H1 (cell line): ENCODE measurements at regions not wholly inside any gene's neighbourhood (a gene's known extent, or its start where the extent isn't known, plus 50 kb on each side); places are given as distances from the start of the nearest gene placed in this dataset.

ENCODE experiments used
- CTCF ChIA-PET: fragments of 300-600 bp; sonication (Branson Sonifier 250); formaldehyde crosslinking; loops from one replicate; lab custom pipeline; 2021; ENCODE audit not compliant: partially characterized antibody; lab: Charles Lee
- POLR2A ChIA-PET: fragments of 300-600 bp; sonication (Branson Sonifier 250); formaldehyde crosslinking; loops from one replicate; lab custom pipeline; 2021; ENCODE audit warnings: inconsistent platforms; ENCODE audit not compliant: partially characterized antibody; lab: Charles Lee
- DNase-seq, 2 experiments: peaks; one replicate each; pipeline versions ENCODE4 v3.0.0 to v3.0.0-alpha.2; 2010 to 2022; ENCODE audit warnings: low spot score in 2 of 2, low read depth in 1 of 2, mixed read lengths in 1 of 2
- FAIRE-seq: peaks from 2 replicates; lab custom pipeline; 2011; peaks lifted over from hg19 to GRCh38; lab: Jason Lieb, UNC
- H2AFZ ChIP-seq: 2 replicates; pipeline ENCODE4 v1.8.1; 2012; ENCODE audit warnings: low read length, inconsistent platforms
- H2AK5ac ChIP-seq: 2 replicates; pipeline ENCODE4 v1.6.1; 2013; ENCODE audit warnings: low read depth, low read length
- H2BK120ac ChIP-seq: replicated peaks from 2 replicates; pipeline ENCODE3; 2013; ENCODE audit warnings: low read depth, low read length, inconsistent platforms
- H2BK12ac ChIP-seq: 2 replicates; pipeline ENCODE4 v1.6.1; 2013; ENCODE audit warnings: low read depth, low read length
- H2BK15ac ChIP-seq: 2 replicates; pipeline ENCODE4 v1.6.1; 2013; ENCODE audit warnings: low read length
- H2BK20ac ChIP-seq: 2 replicates; pipeline ENCODE4 v1.6.1; 2013; ENCODE audit warnings: low read length
- H2BK5ac ChIP-seq: 2 replicates; pipeline ENCODE4 v1.6.1; 2013; ENCODE audit warnings: low read depth, low read length
- H3K14ac ChIP-seq: 2 replicates; pipeline ENCODE4 v1.6.1; 2013; ENCODE audit warnings: inconsistent platforms; ENCODE audit not compliant: insufficient read length
- H3K18ac ChIP-seq: 2 replicates; pipeline ENCODE4 v1.6.1; 2013; ENCODE audit warnings: low read length; ENCODE audit errors: extremely low read depth
- H3K23ac ChIP-seq: 2 replicates; pipeline ENCODE4 v1.6.1; 2013; ENCODE audit warnings: inconsistent platforms; ENCODE audit not compliant: insufficient read length
- H3K23me2 ChIP-seq: 2 replicates; pipeline ENCODE4 v1.6.1; 2013; ENCODE audit warnings: low read depth, low read length
- H3K27ac ChIP-seq: 2 replicates; pipeline ENCODE4 v1.6.1; 2011; ENCODE audit warnings: low read depth, low read length, inconsistent platforms
- H3K27me3 ChIP-seq, 4 experiments: replicated peaks in 1 of 4; 1 replicate in 1 of 4; 2 replicates in 3 of 4; pipeline versions ENCODE4 v1.6.1 to v1.8.1; 2011 to 2013; ENCODE audit warnings: low read length in 3 of 4, mild to moderate bottlenecking in 3 of 4, inconsistent platforms in 2 of 4, mixed read lengths in 2 of 4, moderate library complexity in 1 of 4; ENCODE audit not compliant: control insufficient read depth in 3 of 4, insufficient read depth in 3 of 4; ENCODE audit errors: extremely low read depth in 1 of 4
- H3K36me3 ChIP-seq, 4 experiments: 2 replicates each; pipeline versions ENCODE4 v1.6.1 to v1.8.1; 2011 to 2013; ENCODE audit warnings: mild to moderate bottlenecking in 4 of 4, low read length in 3 of 4, moderate library complexity in 2 of 4, control low read depth in 1 of 4, inconsistent platforms in 1 of 4; ENCODE audit not compliant: insufficient read depth in 4 of 4, control insufficient read depth in 2 of 4
- H3K4ac ChIP-seq: replicated peaks from 2 replicates; pipeline ENCODE3; 2013; ENCODE audit warnings: low read length, low read depth, mixed read lengths, inconsistent platforms; ENCODE audit not compliant: insufficient read length
- H3K4me1 ChIP-seq, 4 experiments: replicated peaks in 1 of 4; 1 replicate in 1 of 4; 2 replicates in 3 of 4; pipeline versions ENCODE4 v1.6.1 to v1.8.1; 2011 to 2013; ENCODE audit warnings: low read length in 3 of 4, inconsistent platforms in 2 of 4, mixed read lengths in 1 of 4; ENCODE audit not compliant: insufficient read depth in 4 of 4, control insufficient read depth in 3 of 4
- H3K4me2 ChIP-seq, 2 experiments: 2 replicates each; pipeline versions ENCODE4 v1.6.1 to v1.8.1; 2011 to 2013; ENCODE audit warnings: low read depth in 2 of 2, low read length in 2 of 2, control low read depth in 1 of 2, inconsistent platforms in 1 of 2, mild to moderate bottlenecking in 1 of 2; ENCODE audit not compliant: insufficient read depth in 1 of 2
- H3K4me3 ChIP-seq, 4 experiments: fragments of 200-600, 300-600 bp in 1 of 4; sonication (generic), shearing (Covaris generic), sonication (Bioruptor Twin) in 1 of 4; 2 replicates each; pipeline versions ENCODE4 v1.5.1 to v1.8.1; 2011 to 2016; ENCODE audit warnings: low read length in 4 of 4, low read depth in 3 of 4, control low read depth in 2 of 4, inconsistent platforms in 2 of 4, mild to moderate bottlenecking in 2 of 4, mixed read lengths in 1 of 4, moderate library complexity in 1 of 4; ENCODE audit not compliant: insufficient read depth in 2 of 4; ENCODE audit errors: extremely low read depth in 1 of 4
- H3K56ac ChIP-seq: replicated peaks from 2 replicates; pipeline ENCODE3; 2013; ENCODE audit warnings: low read depth, mild to moderate bottlenecking, mixed read lengths, low read length, inconsistent platforms; ENCODE audit not compliant: insufficient read length
- H3K79me1 ChIP-seq: 2 replicates; pipeline ENCODE4 v1.6.1; 2013; ENCODE audit warnings: low read depth, low read length, control low read depth
- H3K79me2 ChIP-seq, 2 experiments: 2 replicates each; pipeline versions ENCODE4 v1.6.1 to v1.8.1; 2012 to 2013; ENCODE audit warnings: low read length in 2 of 2, mild to moderate bottlenecking in 2 of 2, inconsistent platforms in 1 of 2; ENCODE audit not compliant: insufficient read depth in 2 of 2, control insufficient read depth in 1 of 2
- H3K9ac ChIP-seq, 4 experiments: replicated peaks in 1 of 4; 1 replicate in 1 of 4; 2 replicates in 3 of 4; pipeline versions ENCODE4 v1.6.1 to v1.8.1; 2011 to 2013; ENCODE audit warnings: low read depth in 3 of 4, low read length in 3 of 4, control low read depth in 2 of 4, mild to moderate bottlenecking in 2 of 4, moderate library complexity in 2 of 4, inconsistent platforms in 1 of 4; ENCODE audit errors: extremely low read depth in 1 of 4
- H3K9me3 ChIP-seq, 2 experiments: 2 replicates each; pipeline versions ENCODE4 v1.6.1 to v1.8.1; 2012 to 2013; ENCODE audit warnings: mild to moderate bottlenecking in 2 of 2, moderate library complexity in 2 of 2, control low read depth in 1 of 2, inconsistent platforms in 1 of 2, low read depth in 1 of 2, low read length in 1 of 2, mixed read lengths in 1 of 2; ENCODE audit not compliant: insufficient read depth in 2 of 2
- H4K20me1 ChIP-seq, 2 experiments: replicated peaks in 1 of 2; 2 replicates each; pipeline versions ENCODE3 to v1.8.1; 2011 to 2013; ENCODE audit warnings: inconsistent platforms in 2 of 2, low read length in 2 of 2, mild to moderate bottlenecking in 1 of 2; ENCODE audit not compliant: insufficient read depth in 2 of 2, control insufficient read depth in 1 of 2
- H4K5ac ChIP-seq: 2 replicates; pipeline ENCODE4 v1.6.1; 2013; ENCODE audit warnings: low read length, low read depth, mixed read lengths, inconsistent platforms; ENCODE audit not compliant: insufficient read length
- H4K8ac ChIP-seq: 2 replicates; pipeline ENCODE4 v1.8.0; 2013; ENCODE audit warnings: mild to moderate bottlenecking, moderate library complexity, low read length, inconsistent platforms; ENCODE audit not compliant: insufficient read depth; ENCODE audit errors: extremely low read depth
- H4K91ac ChIP-seq: replicated peaks from 2 replicates; pipeline ENCODE3; 2013; ENCODE audit warnings: low read length, mixed read lengths, inconsistent platforms; ENCODE audit not compliant: insufficient read length
- BCL11A ChIP-seq, 2 experiments: IDR thresholded peaks; one replicate each; pipeline ENCODE4 v1.6.1; 2011; ENCODE audit warnings: low read depth in 2 of 2, low read length in 2 of 2, mild to moderate bottlenecking in 2 of 2
- EP300 ChIP-seq, 2 experiments: IDR thresholded peaks; 1 replicate in 1 of 2; 2 replicates in 1 of 2; pipeline ENCODE4 v1.6.1; 2011 to 2012; ENCODE audit warnings: low read depth in 2 of 2, low read length in 2 of 2, mild to moderate bottlenecking in 2 of 2, borderline replicate concordance in 1 of 2, inconsistent platforms in 1 of 2, moderate library complexity in 1 of 2
- KDM1A ChIP-seq: fragments of 200-600, 300-600 bp; sonication (generic); IDR thresholded peaks from 2 replicates; pipeline ENCODE4 v1.7.1; 2016; ENCODE audit warnings: mild to moderate bottlenecking, low read length, borderline replicate concordance
- POLR2A ChIP-seq, 2 experiments: IDR thresholded peaks; 1 replicate in 1 of 2; 2 replicates in 1 of 2; pipeline ENCODE4 v1.6.1; 2011; ENCODE audit warnings: low read depth in 2 of 2, low read length in 2 of 2, mild to moderate bottlenecking in 2 of 2; ENCODE audit errors: control extremely low read depth in 1 of 2
- SAP30 ChIP-seq: fragments of 300-600 bp; sonication (generic); IDR thresholded peaks from 2 replicates; pipeline ENCODE4 v1.7.1; 2012; ENCODE audit warnings: low read length, moderate library complexity, mild to moderate bottlenecking, inconsistent platforms; ENCODE audit not compliant: insufficient read depth, insufficient replicate concordance
- SIX5 ChIP-seq: IDR thresholded peaks from 2 replicates; pipeline ENCODE4 v1.6.1; 2011; ENCODE audit warnings: mild to moderate bottlenecking, low read depth, low read length
- SRF ChIP-seq: IDR thresholded peaks from 2 replicates; pipeline ENCODE4 v1.6.1; 2011; ENCODE audit warnings: mild to moderate bottlenecking, low read depth, low read length, moderate library complexity
- TAF1 ChIP-seq: IDR thresholded peaks from 2 replicates; pipeline ENCODE4 v1.6.1; 2011; ENCODE audit warnings: mild to moderate bottlenecking, low read depth, low read length
- TCF12 ChIP-seq: IDR thresholded peaks from 2 replicates; pipeline ENCODE4 v1.6.1; 2011; ENCODE audit warnings: low read depth, mild to moderate bottlenecking, low read length
- WGBS, 2 experiments: shearing (Covaris generic) in 1 of 2; methylation state at CpG; one replicate each; pipeline versions ENCODE4 v1.1.6 to v1.1.7; 2013 to 2015; ENCODE audit warnings: low lambda C conversion rate in 2 of 2, mixed read lengths in 2 of 2, inconsistent platforms in 1 of 2, low coverage in 1 of 2, missing lambda C conversion rate in 1 of 2; ENCODE audit not compliant: insufficient replicate concordance in 2 of 2, insufficient coverage in 1 of 2, insufficient read length in 1 of 2; ENCODE audit errors: extremely low coverage in 1 of 2, missing lambda C conversion rate in 1 of 2; 5-methylcytosine and 5-hydroxymethylcytosine counted together
- TF ChIP-seq, protein P1 (sequence below): IDR thresholded peaks from 2 replicates; pipeline ENCODE4 v1.6.1; 2012; ENCODE audit warnings: inconsistent platforms

GRCh38 chr10:131563411-131563810 is 251.9 kb upstream of the TCERG1L start:
- 72% methylated on average over 2 of the region's 2 CpGs; no CpG with 5 or more reads in 1 of the 2 experiments for WGBS, 2 experiments

More at GRCh38 chr10:131563411-131563810, 251.9 kb upstream of the TCERG1L start:
- H2BK12ac ChIP-seq: no peak overlapping the region
- no peak overlapping the region for H3K23ac ChIP-seq
- H3K14ac ChIP-seq: no peak overlapping the region
- DNase-seq: no peak
- H2BK20ac ChIP-seq: no peak overlapping the region
- H3K4me1 ChIP-seq: peaks cover 0 to 3% (median 0%) of the 10 kb centered on the region in 4 experiments; a peak in 3 of 7 replicates
- no peaks in the 10 kb centered on the region for H3K23me2 ChIP-seq
- no peak overlapping the region for H3K56ac ChIP-seq
- no peak overlapping the region for H2BK120ac ChIP-seq
- no peak for FAIRE-seq
- H3K79me1 ChIP-seq: no peaks in the 10 kb centered on the region
- no peak overlapping the region for H3K27ac ChIP-seq
- no peaks in the 10 kb centered on the region for H3K27me3 ChIP-seq
- no peak overlapping the region for H3K4me2 ChIP-seq
- no peaks in the 10 kb centered on the region for H3K36me3 ChIP-seq
- H2AFZ ChIP-seq: no peak overlapping the region
- ChIA-PET CTCF (no interaction called here), POLR2A (no interaction called here)
- no peak overlapping the region for H2BK5ac ChIP-seq
- TF ChIP-seq SRF (no peak), SIX5 (no peak), BCL11A (IDR thresholded peaks at IDR 0.05; ENCODE audit: low read depth in 2 of 2, low read length in 2 of 2) (no peak), TCF12 (no peak), KDM1A (no peak), SAP30 (no peak), EP300 (IDR thresholded peaks at IDR 0.05; ENCODE audit: borderline replicate concordance in 1 of 2, low read depth in 2 of 2, low read length in 2 of 2) (no peak), TAF1 (no peak), POLR2A (IDR thresholded peaks at IDR 0.05; ENCODE audit: control extremely low read depth in 1 of 2, low read depth in 2 of 2, low read length in 2 of 2) (no peak)
- TF ChIP-seq, protein P1, sequence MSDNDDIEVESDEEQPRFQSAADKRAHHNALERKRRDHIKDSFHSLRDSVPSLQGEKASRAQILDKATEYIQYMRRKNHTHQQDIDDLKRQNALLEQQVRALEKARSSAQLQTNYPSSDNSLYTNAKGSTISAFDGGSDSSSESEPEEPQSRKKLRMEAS: no peak
- no peak overlapping the region for H2BK15ac ChIP-seq
- no peak overlapping the region for H3K9ac ChIP-seq
- no peak overlapping the region for H3K4me3 ChIP-seq
- H4K91ac ChIP-seq: no peak overlapping the region
- no peak overlapping the region for H3K18ac ChIP-seq
- no peaks in the 10 kb centered on the region for H3K79me2 ChIP-seq
- H4K8ac ChIP-seq: no peak overlapping the region
- no peak overlapping the region for H3K4ac ChIP-seq
- H3K9me3 ChIP-seq: peaks cover 0 to 6% of the 10 kb centered on the region in 2 experiments; a peak in 1 of 4 replicates
- H4K5ac ChIP-seq: no peak overlapping the region
- H2AK5ac ChIP-seq: no peak overlapping the region
- no peaks in the 10 kb centered on the region for H4K20me1 ChIP-seq
